GM18499 (cell line): ENCODE measurements at regions not wholly inside any gene's neighbourhood (a gene's known extent, or its start where the extent isn't known, plus 50 kb on each side); places are given as distances from the start of the nearest gene placed in this dataset.
"Not testable (repeated sequence)": the region's sequence is repeated elsewhere in the genome, so short reads cannot be mapped to it uniquely, and the experiment has no call there.

Source experiments
- ATAC-seq: cut with Tn5 transposase; IDR thresholded peaks from one replicate; pipeline ENCODE4 v1.9.1; 2021; ENCODE audit warnings: moderate number of reproducible peaks; ENCODE audit not compliant: insufficient read depth, unreplicated experiment

GRCh38 chr1:220942278-220942677, 63.0 kb downstream of the HLX start:
- ATAC-seq, result no peak

DNA sequence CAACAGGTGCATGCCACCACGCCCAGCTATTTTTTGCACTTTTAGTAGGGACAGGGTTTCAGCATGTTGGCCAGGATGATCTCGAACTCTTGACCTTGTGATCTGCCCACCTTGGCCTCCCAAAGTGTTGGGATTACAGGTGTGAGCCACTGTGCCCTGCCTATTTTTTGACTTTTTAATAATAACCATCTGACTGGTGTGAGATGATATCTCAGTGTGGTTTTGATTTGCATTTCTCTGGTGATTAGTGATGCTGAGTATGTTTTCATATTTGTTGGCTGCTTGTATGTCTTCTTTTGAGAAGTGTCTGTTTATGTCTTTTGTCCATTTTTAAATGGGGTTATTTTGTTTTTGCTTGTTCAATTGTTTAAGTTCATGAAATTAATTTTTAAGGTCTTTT, 63.7 kb downstream of the HLX start:
- ATAC-seq, result not testable (repeated sequence)

- no peak for ATAC-seq
These were observed 64.2 kb downstream of the HLX start for GRCh38 chr1:220943319-220943996.

GRCh38 chr1:220950576-220950975, 71.3 kb downstream of the HLX start:
- no peak for ATAC-seq

DNA sequence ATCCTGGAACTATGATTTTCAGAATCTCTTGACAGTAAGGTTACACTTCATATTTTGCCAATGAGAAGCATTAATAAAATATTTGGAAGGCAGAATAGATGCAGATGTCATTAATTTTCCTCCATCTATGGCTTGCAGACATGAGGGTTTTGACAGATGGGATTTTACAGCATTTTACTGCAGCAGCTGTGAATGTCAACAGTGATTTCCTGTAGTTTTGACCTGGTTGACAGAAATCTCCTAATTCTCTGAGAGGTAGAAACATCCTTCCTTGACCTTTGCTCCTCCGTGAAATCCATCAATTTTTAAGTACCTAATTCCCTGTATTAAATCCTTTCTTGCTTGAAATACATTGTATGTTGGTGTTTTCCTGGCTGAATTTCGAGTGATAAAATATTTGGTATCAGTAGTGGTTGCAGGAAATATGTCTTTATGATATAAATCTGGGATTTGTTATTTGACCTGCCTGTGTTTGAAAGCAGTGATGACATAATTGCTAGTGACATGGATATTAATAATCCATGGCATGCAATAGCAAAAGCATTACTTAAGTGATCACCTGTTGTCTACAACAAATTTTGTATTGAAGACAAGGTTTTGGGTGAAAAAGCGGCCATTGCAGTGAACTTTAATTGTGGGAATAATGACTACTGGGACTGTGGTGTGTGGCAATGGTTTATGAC, 73.9 kb downstream of the HLX start:
- no peak for ATAC-seq

GRCh38 chr1:220954321-220955075, 75.3 kb downstream of the HLX start:
- no peak for ATAC-seq

GRCh38 chr1:220955116-220955515, 75.9 kb downstream of the HLX start:
- ATAC-seq, result no peak

- no peak for ATAC-seq
These were observed 77.4 kb downstream of the HLX start for GRCh38 chr1:220956501-220957232.

DNA sequence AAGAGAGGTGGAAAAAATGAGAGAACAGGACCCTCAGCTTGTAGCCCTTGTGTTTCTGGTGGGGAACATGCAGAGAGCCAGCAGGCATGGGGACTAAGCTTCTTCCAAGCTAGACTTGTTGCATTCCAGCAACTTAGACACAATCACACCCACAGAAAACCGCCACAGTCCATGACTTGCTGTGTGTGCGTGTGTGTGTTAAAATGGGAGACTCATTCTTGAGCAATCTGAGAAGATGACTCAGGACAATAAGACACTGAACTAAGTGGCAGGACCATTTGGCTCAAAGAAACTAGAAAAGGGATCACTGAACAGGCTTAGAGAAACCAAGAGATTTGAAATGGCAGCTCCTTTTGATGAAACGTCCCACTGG, 78.0 kb downstream of the HLX start:
- ATAC-seq, result no peak

GRCh38 chr1:220958234-220958633, 79.0 kb downstream of the HLX start:
- no peak for ATAC-seq

- no peak for ATAC-seq
These were observed 82.9 kb downstream of the HLX start for GRCh38 chr1:220962031-220962751.

DNA sequence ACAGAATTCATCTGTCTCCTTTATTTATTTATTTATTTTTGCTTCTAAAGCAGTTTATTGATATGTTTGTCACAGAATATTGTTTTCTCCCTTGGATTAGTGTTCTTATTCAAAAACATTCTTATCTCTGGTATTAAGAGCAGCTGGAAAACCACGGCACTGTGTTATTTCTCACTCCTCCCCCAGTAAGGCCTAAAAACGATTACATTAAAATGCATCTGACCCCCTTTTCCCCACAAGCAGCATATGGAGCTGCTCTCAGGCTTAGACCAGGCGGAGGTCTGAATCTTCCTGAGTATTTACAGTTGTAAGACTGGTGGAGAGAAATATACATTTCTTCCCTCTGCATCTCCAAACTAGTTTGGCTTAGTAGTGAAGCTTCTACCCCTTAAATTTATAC, 86.8 kb downstream of the HLX start:
- ATAC-seq, result no peak

DNA sequence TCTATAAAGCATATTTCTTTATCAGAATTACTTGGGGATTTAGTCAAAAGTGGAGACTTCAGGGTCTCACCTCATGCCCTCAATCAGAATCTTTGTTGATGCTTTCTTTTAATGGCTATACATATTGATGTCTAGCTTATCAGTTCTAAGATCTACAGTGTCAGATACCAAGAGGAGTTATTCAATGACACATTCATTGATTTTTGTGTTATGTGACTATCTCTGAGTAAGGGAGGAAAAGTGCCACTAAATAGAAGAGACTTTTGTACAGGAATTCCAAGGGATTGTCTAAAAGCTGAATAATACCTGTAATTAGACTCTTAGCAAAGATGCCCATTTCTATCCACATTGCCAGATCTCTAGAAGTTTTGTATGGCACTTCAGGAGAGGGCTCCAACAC, 87.2 kb downstream of the HLX start:
- no peak for ATAC-seq

GRCh38 chr1:220966881-220967611, 87.8 kb downstream of the HLX start:
- no peak for ATAC-seq

DNA sequence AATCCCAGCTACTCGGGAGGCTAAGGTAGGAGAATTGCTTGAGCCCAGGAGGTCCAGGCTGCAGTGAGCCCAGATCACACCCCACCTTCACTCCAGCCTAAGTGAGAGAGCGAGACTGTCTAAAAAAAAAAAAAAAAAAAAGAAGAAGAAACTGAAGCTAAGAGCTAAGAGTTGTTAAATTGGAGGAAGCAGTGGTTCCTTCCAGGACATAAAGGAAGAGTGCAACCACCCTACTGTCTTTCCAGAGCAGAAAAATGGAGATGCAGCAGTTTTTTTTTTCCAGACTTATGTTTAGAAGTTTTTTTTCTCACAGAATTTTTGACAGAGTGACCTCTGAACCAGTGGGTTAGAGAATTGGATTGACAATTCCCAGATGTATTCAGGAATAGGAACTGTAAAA, 88.7 kb downstream of the HLX start:
- no peak for ATAC-seq

DNA sequence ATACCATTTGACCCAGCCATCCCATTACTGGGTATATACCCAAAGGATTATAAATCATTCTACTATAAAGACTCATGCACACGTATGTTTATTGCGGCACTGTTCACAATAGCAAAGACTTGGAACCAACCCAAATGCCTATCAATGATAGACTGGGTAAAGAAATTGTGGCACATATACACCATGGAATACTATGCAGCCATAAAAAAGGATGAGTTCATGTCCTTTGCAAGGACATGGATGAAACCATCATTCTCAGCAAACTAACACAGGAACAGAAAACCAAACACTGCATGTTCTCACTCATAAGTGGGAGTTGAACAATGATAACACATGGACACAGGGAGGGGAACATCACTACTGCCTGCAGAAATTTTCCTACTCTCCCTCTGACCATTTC, 90.0 kb downstream of the HLX start:
- not testable (repeated sequence) for ATAC-seq

GRCh38 chr1:220970311-220970710, 91.1 kb downstream of the HLX start:
- no peak for ATAC-seq

DNA sequence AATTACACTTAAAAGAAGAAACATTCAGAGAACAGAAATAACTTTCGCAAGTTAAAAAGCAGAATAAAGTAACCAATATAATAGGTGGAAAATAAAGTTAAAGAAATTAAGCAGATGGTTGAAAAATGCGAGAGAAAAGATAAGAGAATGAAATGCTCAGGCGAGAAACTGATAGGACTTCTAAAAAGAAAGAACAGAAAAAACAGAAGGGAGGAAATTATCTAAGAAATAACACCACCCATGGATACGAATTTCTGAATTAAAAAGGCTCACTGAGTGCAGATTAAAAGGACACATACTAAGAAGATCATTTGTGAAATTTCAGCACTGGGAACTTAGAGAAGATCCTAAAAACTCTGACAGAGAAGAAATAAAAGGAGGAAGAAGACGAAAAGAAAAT, 92.0 kb downstream of the HLX start:
- ATAC-seq, result no peak

DNA sequence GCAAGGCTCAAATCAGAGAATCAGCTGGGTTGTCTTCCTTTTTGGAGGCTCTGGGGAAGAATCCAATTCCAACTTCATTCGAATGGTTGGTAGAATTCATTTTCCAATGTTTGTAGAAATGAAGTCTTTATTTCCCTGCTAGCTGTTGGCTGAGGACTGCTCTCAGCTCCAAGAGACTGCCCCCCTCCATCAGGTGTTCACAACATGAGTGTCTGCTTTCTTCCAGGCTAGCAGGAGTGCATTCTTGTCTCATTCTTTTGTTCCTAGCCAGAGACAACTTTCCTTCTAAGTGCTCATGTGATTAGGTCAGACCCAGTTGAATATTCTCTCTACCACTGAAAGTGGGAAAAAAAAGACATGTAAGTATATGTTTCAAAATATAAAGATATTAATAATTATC, 95.2 kb downstream of the HLX start:
- no peak for ATAC-seq

GRCh38 chr1:220976390-220976789, 97.1 kb downstream of the HLX start:
- no peak for ATAC-seq
